GM04504 (cell line): ENCODE measurements at regions not wholly inside any gene's neighbourhood (a gene's known extent, or its start where the extent isn't known, plus 50 kb on each side); places are given as distances from the start of the nearest gene placed in this dataset.

ENCODE experiments used
- DNase-seq: peaks from one replicate; pipeline ENCODE4 v3.0.0-alpha.2; 2012; ENCODE audit warnings: low read depth

- no peak for DNase-seq
Observed at GRCh38 chr11:115555336-115556090, 51.3 kb upstream of the CADM1 start.
